ENCODE measurements at regions not wholly inside any gene's neighbourhood (a gene's known extent, or its start where the extent isn't known, plus 50 kb on each side); places are given as distances from the start of the nearest gene placed in this dataset.
A peak's percentile ranks its signal among the peaks of the same experiment; 100 is the strongest.

- TF ChIP-seq USF1 (IDR thresholded peaks at IDR 0.05): 0 out of 2 replicates have a peak, but pooled peaks have one; percentile 9
- peak; percentile 67; the same call in 1 of the 2 replicates for TF ChIP-seq EP300 (IDR thresholded peaks at IDR 0.05; ENCODE audit: borderline replicate concordance)
- peak; percentile 42 for TF ChIP-seq TCF12 (IDR thresholded peaks at IDR 0.05; ENCODE audit: low read depth)
- peak; percentile 71; the same call in 1 of the 2 replicates for TF ChIP-seq FOXM1 (IDR thresholded peaks at IDR 0.05; ENCODE audit: borderline replicate concordance, low read depth)
- TF ChIP-seq TEAD4 (IDR thresholded peaks at IDR 0.05): peak; percentile 74
- no peak for TF ChIP-seq TAF1 (IDR thresholded peaks at IDR 0.05; ENCODE audit: low read depth)
Observed at GRCh38 chr7:16129431-16130110, 291.8 kb downstream of the CRPPA start.

GRCh38 chr7:16123117-16123770, 298.1 kb downstream of the CRPPA start:
- TF ChIP-seq YY1 (IDR thresholded peaks at IDR 0.05; ENCODE audit: low read depth): no peak
- TF ChIP-seq FOXM1 (IDR thresholded peaks at IDR 0.05; ENCODE audit: borderline replicate concordance, low read depth): no peak
- no peak for TF ChIP-seq MAX (IDR thresholded peaks at IDR 0.05)
- TF ChIP-seq EP300 (IDR thresholded peaks at IDR 0.05; ENCODE audit: borderline replicate concordance): no peak
- TF ChIP-seq RAD21 (IDR thresholded peaks at IDR 0.05; ENCODE audit: low read depth): no peak
- TF ChIP-seq USF1 (IDR thresholded peaks at IDR 0.05): no peak
- TF ChIP-seq NFIC (IDR thresholded peaks at IDR 0.05): no peak
- TF ChIP-seq EGR1 (IDR thresholded peaks at IDR 0.05): no peak

- TF ChIP-seq CREB1 (IDR thresholded peaks at IDR 0.05; ENCODE audit: low read depth) (no peak), NFIC (IDR thresholded peaks at IDR 0.05) (no peak), FOXM1 (IDR thresholded peaks at IDR 0.05; ENCODE audit: borderline replicate concordance, low read depth) (no peak), TEAD4 (IDR thresholded peaks at IDR 0.05) (no peak), EP300 (IDR thresholded peaks at IDR 0.05; ENCODE audit: borderline replicate concordance) (no peak), CEBPB (IDR thresholded peaks at IDR 0.05) (no peak)
Observed at GRCh38 chr7:16121876-16122390, 299.4 kb downstream of the CRPPA start.

- no peak for TF ChIP-seq EP300 (IDR thresholded peaks at IDR 0.05; ENCODE audit: borderline replicate concordance)
- no peak for TF ChIP-seq ZBTB7A (IDR thresholded peaks at IDR 0.05; ENCODE audit: low read depth)
- no peak for TF ChIP-seq CREB1 (IDR thresholded peaks at IDR 0.05; ENCODE audit: low read depth)
- no peak for TF ChIP-seq CEBPB (IDR thresholded peaks at IDR 0.05)
- TF ChIP-seq RAD21 (IDR thresholded peaks at IDR 0.05; ENCODE audit: low read depth): no peak
- TF ChIP-seq EGR1 (IDR thresholded peaks at IDR 0.05): no peak
- TF ChIP-seq MAX (IDR thresholded peaks at IDR 0.05): no peak
- TF ChIP-seq REST (IDR thresholded peaks at IDR 0.05; ENCODE audit: low read depth): no peak
Observed at GRCh38 chr7:16115374-16115773, 306.0 kb downstream of the CRPPA start.

- TF ChIP-seq NFIC (IDR thresholded peaks at IDR 0.05) (no peak), RAD21 (IDR thresholded peaks at IDR 0.05; ENCODE audit: low read depth) (peak; percentile 77)
Observed at GRCh38 chr7:16114633-16115032, 306.7 kb downstream of the CRPPA start.

- TF ChIP-seq CEBPB (IDR thresholded peaks at IDR 0.05) (no peak), EGR1 (IDR thresholded peaks at IDR 0.05) (no peak), USF1 (IDR thresholded peaks at IDR 0.05) (no peak), TAF1 (IDR thresholded peaks at IDR 0.05; ENCODE audit: low read depth) (no peak), EP300 (IDR thresholded peaks at IDR 0.05; ENCODE audit: borderline replicate concordance) (no peak), YY1 (IDR thresholded peaks at IDR 0.05; ENCODE audit: low read depth) (no peak), REST (IDR thresholded peaks at IDR 0.05; ENCODE audit: low read depth) (no peak), TCF12 (IDR thresholded peaks at IDR 0.05; ENCODE audit: low read depth) (no peak), FOXM1 (IDR thresholded peaks at IDR 0.05; ENCODE audit: borderline replicate concordance, low read depth) (no peak), NFIC (IDR thresholded peaks at IDR 0.05) (no peak), TEAD4 (IDR thresholded peaks at IDR 0.05) (no peak), CREB1 (IDR thresholded peaks at IDR 0.05; ENCODE audit: low read depth) (no peak)
Observed at GRCh38 chr7:16114071-16114470, 307.3 kb downstream of the CRPPA start.
